K562 (cell line): ENCODE measurements at regions not wholly inside any gene's neighbourhood (a gene's known extent, or its start where the extent isn't known, plus 50 kb on each side); places are given as distances from the start of the nearest gene placed in this dataset.

Experiments used
- ATAC-seq: fragments of 200-7000 bp; cut with Tn5 transposase; 3 replicates; pipeline ENCODE4 v1.9.1; 2020; ENCODE audit warnings: moderate library complexity
- BruUV-seq: library from RNA; stranded (reverse); fragments of 400-500 nt; replicated peaks from 2 replicates; lab custom pipeline; 2021; lab: Mats Ljungman, UMichigan
- CTCF ChIA-PET: fragments of 300-600 bp; formaldehyde crosslinking; extraction: SDS; loops from one replicate; lab custom pipeline; 2021; ENCODE audit warnings: low intra/inter-chr PET ratio; lab: Yijun Ruan, JAX
- POLR2A ChIA-PET: fragments of 300-600, 350-650 bp; sonication (Branson Sonifier 250); formaldehyde crosslinking; extraction: SDS; loops from one replicate; lab custom pipeline; 2021; ENCODE audit warnings: antibody characterized with exemption, inconsistent platforms; lab: Yijun Ruan, JAX
- DNase-seq, 4 experiments: peaks; one replicate each; pipeline versions ENCODE4 v3.0.0 to v3.0.0-alpha.2; 2011 to 2018; ENCODE audit warnings: low spot score in 3 of 4, mixed read lengths in 3 of 4; ENCODE audit errors: extremely low read depth in 1 of 4
- FAIRE-seq: peaks from 2 replicates; lab custom pipeline; 2011; peaks lifted over from hg19 to GRCh38; lab: Jason Lieb, UNC
- H2AFZ ChIP-seq: 2 replicates; pipeline ENCODE4 v1.6.0; 2011; ENCODE audit warnings: low read depth, low read length, control low read depth, inconsistent platforms
- H3K27ac ChIP-seq: fragments of 200-600 bp; 3 replicates; pipeline ENCODE4 v1.8.0; 2011; ENCODE audit warnings: low read depth, mild to moderate bottlenecking, control low read depth, inconsistent platforms, low read length, moderate library complexity, mixed read lengths; ENCODE audit errors: extremely low read depth
- H3K27me3 ChIP-seq, 2 experiments: fragments of 300-600 bp in 1 of 2; 2 replicates in 1 of 2; 3 replicates in 1 of 2; pipeline versions ENCODE4 v1.6.0 to v1.8.0; 2011; ENCODE audit warnings: inconsistent platforms in 2 of 2, low read length in 2 of 2, mild to moderate bottlenecking in 1 of 2, mixed read lengths in 1 of 2, moderate library complexity in 1 of 2; ENCODE audit not compliant: control insufficient read depth in 2 of 2, insufficient read depth in 2 of 2
- H3K36me3 ChIP-seq: fragments of 300-600 bp; 3 replicates; pipeline ENCODE4 v1.8.0; 2011; ENCODE audit warnings: mild to moderate bottlenecking, low read length, inconsistent platforms; ENCODE audit not compliant: control insufficient read depth, insufficient read depth
- H3K4me1 ChIP-seq, 2 experiments: fragments of 200-600 bp in 1 of 2; replicated peaks in 1 of 2; 2 replicates in 1 of 2; 3 replicates in 1 of 2; pipeline versions ENCODE4 v1.5.1 to v1.8.0; 2011; ENCODE audit warnings: inconsistent platforms in 2 of 2, low read length in 2 of 2, mild to moderate bottlenecking in 1 of 2, mixed read lengths in 1 of 2, moderate library complexity in 1 of 2; ENCODE audit not compliant: control insufficient read depth in 2 of 2, insufficient read depth in 2 of 2
- H3K4me2 ChIP-seq: 2 replicates; pipeline ENCODE4 v1.6.1; 2011; ENCODE audit warnings: low read length, control low read depth, inconsistent platforms, mixed read lengths; ENCODE audit not compliant: insufficient read depth
- H3K4me3 ChIP-seq: fragments of 200-600 bp; sonication (generic), shearing (Covaris generic); 2 replicates; pipeline ENCODE4 v1.5.1; 2016; ENCODE audit warnings: control low read depth, inconsistent platforms
- H3K79me2 ChIP-seq: fragments of 200-600 bp; 3 replicates; pipeline ENCODE4 v1.8.0; 2011; ENCODE audit warnings: low read length, inconsistent platforms; ENCODE audit not compliant: control insufficient read depth, insufficient read depth
- H3K9ac ChIP-seq, 2 experiments: 2 replicates each; pipeline versions ENCODE4 v1.6.0 to v1.6.1; 2011; ENCODE audit warnings: low read depth in 2 of 2, low read length in 2 of 2, control low read depth in 1 of 2, inconsistent platforms in 1 of 2, mild to moderate bottlenecking in 1 of 2, mixed read lengths in 1 of 2; ENCODE audit not compliant: insufficient read depth in 1 of 2
- H3K9me1 ChIP-seq: one replicate; pipeline ENCODE4 v1.6.0; 2011; ENCODE audit warnings: inconsistent platforms, mild to moderate bottlenecking, low read length, moderate library complexity; ENCODE audit not compliant: control insufficient read depth, insufficient read depth
- H3K9me3 ChIP-seq: replicated peaks from 2 replicates; pipeline ENCODE4 v1.5.1; 2011; ENCODE audit warnings: low read depth, low read length, inconsistent platforms; ENCODE audit not compliant: control insufficient read depth, insufficient read depth
- H4K20me1 ChIP-seq: replicated peaks from 2 replicates; pipeline ENCODE4 v1.6.1; 2011; ENCODE audit warnings: low read length, inconsistent platforms, mixed read lengths; ENCODE audit not compliant: control insufficient read depth, insufficient read depth
- ETV1 ChIP-seq: fragments of 450-650 bp; conservative IDR thresholded peaks from 2 replicates; pipeline ENCODE4 v1.6.1; 2016; ENCODE audit warnings: missing genetic modification characterization, control low read depth, low read depth, missing compliant biosample characterization
- HDAC8 ChIP-seq: fragments of 450-650 bp; IDR thresholded peaks from 2 replicates; pipeline ENCODE4 v1.6.1; 2016; ENCODE audit warnings: mild to moderate bottlenecking, missing genetic modification characterization, moderate library complexity, missing compliant biosample characterization
- HLTF ChIP-seq: fragments of 450-650 bp; IDR thresholded peaks from 2 replicates; pipeline ENCODE4 v1.6.1; 2016
- JUND ChIP-seq, 2 experiments: IDR thresholded peaks; 2 replicates in 1 of 2; 3 replicates in 1 of 2; pipeline ENCODE4 v1.6.1; 2011; ENCODE audit warnings: borderline replicate concordance in 2 of 2, low read depth in 2 of 2, low read length in 2 of 2, improper control_type of control experiment in 1 of 2, missing biosample characterization in 1 of 2, missing genetic modification characterization in 1 of 2, missing genetic modification reagents in 1 of 2
- NFATC3 ChIP-seq: fragments of 450-650 bp; IDR thresholded peaks from 2 replicates; pipeline ENCODE4 v1.6.1; 2017; ENCODE audit warnings: mild to moderate bottlenecking
- RHOXF2B ChIP-seq: fragments of 250-450 bp; sonication (Bioruptor Pico); conservative IDR thresholded peaks from 2 replicates; pipeline ENCODE4 v1.5.1; 2021
- SNRNP70 ChIP-seq: fragments of 200-400 bp; formaldehyde crosslinking; optimal IDR thresholded peaks from 2 replicates; pipeline ENCODE3; 2017; ENCODE audit warnings: low read depth, low read length
- SRSF3 ChIP-seq: fragments of 200-400 bp; formaldehyde crosslinking; IDR thresholded peaks from 2 replicates; pipeline ENCODE4 v1.6.1; 2016; ENCODE audit warnings: mild to moderate bottlenecking, low read length, moderate library complexity; ENCODE audit not compliant: insufficient read depth
- TEAD1 ChIP-seq, 2 experiments: fragments of 450-650 bp in 1 of 2; sonication (generic) in 1 of 2; formaldehyde crosslinking; IDR thresholded peaks; 2 replicates each; pipeline versions ENCODE4 v1.4.0 to v1.8.0; 2020 to 2022; ENCODE audit warnings: mild to moderate bottlenecking in 2 of 2, missing genetic modification reagents in 1 of 2
- ZNF174 ChIP-seq: fragments of 250-450 bp; sonication (Bioruptor Pico); IDR thresholded peaks from 2 replicates; pipeline ENCODE4 v1.4.0; 2020; ENCODE audit warnings: mild to moderate bottlenecking
- ZNF764 ChIP-seq: fragments of 250-450 bp; sonication (Bioruptor Pico); IDR thresholded peaks from 2 replicates; pipeline ENCODE4 v1.4.0; 2020; ENCODE audit warnings: low read depth, mild to moderate bottlenecking, moderate library complexity
- ZNF780A ChIP-seq: fragments of 250-450 bp; sonication (Bioruptor Pico); IDR thresholded peaks from 2 replicates; pipeline ENCODE4 v1.5.0; 2021; ENCODE audit warnings: mild to moderate bottlenecking
- WGBS: fragments of 100-300 bp; shearing (Covaris generic); methylation state at CpG from one replicate; pipeline ENCODE4 v1.1.6; 2016; ENCODE audit warnings: low coverage, mixed read lengths; ENCODE audit not compliant: insufficient coverage; ENCODE audit errors: missing lambda C conversion rate; 5-methylcytosine and 5-hydroxymethylcytosine counted together
- in situ Hi-C: fragments of 300-500 bp; cut with MboI; formaldehyde crosslinking; loops from 4 replicates; pipeline ENCODE4 v1.15.0; 2018; ENCODE audit warnings: inconsistent platforms, mixed read lengths
- intact Hi-C: fragments of 100-400 bp; cut with micrococcal nuclease; formaldehyde crosslinking; loops from 2 replicates; pipeline ENCODE4 v1.14.2; 2022
- TF ChIP-seq, protein P1 (sequence below): fragments of 450-650 bp; IDR thresholded peaks from 2 replicates; pipeline ENCODE4 v1.6.1; 2016
- TF ChIP-seq, protein P2 (sequence below), 2 experiments: fragments of 450-650 bp; IDR thresholded peaks; 2 replicates each; pipeline ENCODE4 v1.6.1; 2016; ENCODE audit warnings: mild to moderate bottlenecking in 2 of 2, borderline replicate concordance in 1 of 2, low read depth in 1 of 2, moderate library complexity in 1 of 2

GRCh38 chr6:92723390-92723931 lies 695.9 kb downstream of the EPHA7 start:
- H3K36me3 ChIP-seq: no peaks in the 10 kb centered on the region
- H3K27me3 ChIP-seq: no peaks in the 10 kb centered on the region
- FAIRE-seq (no peak), DNase-seq (no peak), ATAC-seq (no peak)
- CTCF ChIA-PET: no interaction called here
- H3K9ac ChIP-seq: no peak overlapping the region
- no peaks in the 10 kb centered on the region; the same call in 1 of the 2 replicates for H3K9me3 ChIP-seq
- POLR2A ChIA-PET: no interaction called here
- no peak overlapping the region for H3K4me3 ChIP-seq
- no TSS peak for BruUV-seq
- 17% methylated on average over 39 of the region's 45 CpGs for WGBS
- no peaks in the 10 kb centered on the region for H3K79me2 ChIP-seq
- H4K20me1 ChIP-seq: no peaks in the 10 kb centered on the region
- intact Hi-C loops (no loop called here), in situ Hi-C loops (no loop called here)
- no peak overlapping the region for H3K27ac ChIP-seq
- H3K4me2 ChIP-seq: no peak overlapping the region
- H3K9me1 ChIP-seq: no peaks in the 10 kb centered on the region
- no peak overlapping the region for H2AFZ ChIP-seq
- H3K4me1 ChIP-seq: no peaks in the 10 kb centered on the region
- no peak for TF ChIP-seq SNRNP70
- no peak for TF ChIP-seq ZNF174 (CRISPR knock-in tag)
- TF ChIP-seq SRSF3: no peak
- TF ChIP-seq HLTF: no peak
- TF ChIP-seq RHOXF2B (CRISPR knock-in tag): no peak
- TF ChIP-seq NFATC3: no peak
- TF ChIP-seq, protein P1, sequence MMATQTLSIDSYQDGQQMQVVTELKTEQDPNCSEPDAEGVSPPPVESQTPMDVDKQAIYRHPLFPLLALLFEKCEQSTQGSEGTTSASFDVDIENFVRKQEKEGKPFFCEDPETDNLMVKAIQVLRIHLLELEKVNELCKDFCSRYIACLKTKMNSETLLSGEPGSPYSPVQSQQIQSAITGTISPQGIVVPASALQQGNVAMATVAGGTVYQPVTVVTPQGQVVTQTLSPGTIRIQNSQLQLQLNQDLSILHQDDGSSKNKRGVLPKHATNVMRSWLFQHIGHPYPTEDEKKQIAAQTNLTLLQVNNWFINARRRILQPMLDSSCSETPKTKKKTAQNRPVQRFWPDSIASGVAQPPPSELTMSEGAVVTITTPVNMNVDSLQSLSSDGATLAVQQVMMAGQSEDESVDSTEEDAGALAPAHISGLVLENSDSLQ: no peak
- TF ChIP-seq ZNF764 (CRISPR knock-in tag): no peak
- no peak for TF ChIP-seq ETV1 (tag)
- no peak for TF ChIP-seq JUND (IDR thresholded peaks at IDR 0.05; ENCODE audit: borderline replicate concordance, low read depth, low read length)
- TF ChIP-seq JUND (tag; IDR thresholded peaks at IDR 0.05; ENCODE audit: borderline replicate concordance, low read depth, low read length): no peak
- no peak for TF ChIP-seq ZNF780A
- TF ChIP-seq HDAC8: no peak
- TF ChIP-seq TEAD1 (CRISPR knock-in tag; IDR thresholded peaks at IDR 0.05): no peak
- TF ChIP-seq, protein P2, sequence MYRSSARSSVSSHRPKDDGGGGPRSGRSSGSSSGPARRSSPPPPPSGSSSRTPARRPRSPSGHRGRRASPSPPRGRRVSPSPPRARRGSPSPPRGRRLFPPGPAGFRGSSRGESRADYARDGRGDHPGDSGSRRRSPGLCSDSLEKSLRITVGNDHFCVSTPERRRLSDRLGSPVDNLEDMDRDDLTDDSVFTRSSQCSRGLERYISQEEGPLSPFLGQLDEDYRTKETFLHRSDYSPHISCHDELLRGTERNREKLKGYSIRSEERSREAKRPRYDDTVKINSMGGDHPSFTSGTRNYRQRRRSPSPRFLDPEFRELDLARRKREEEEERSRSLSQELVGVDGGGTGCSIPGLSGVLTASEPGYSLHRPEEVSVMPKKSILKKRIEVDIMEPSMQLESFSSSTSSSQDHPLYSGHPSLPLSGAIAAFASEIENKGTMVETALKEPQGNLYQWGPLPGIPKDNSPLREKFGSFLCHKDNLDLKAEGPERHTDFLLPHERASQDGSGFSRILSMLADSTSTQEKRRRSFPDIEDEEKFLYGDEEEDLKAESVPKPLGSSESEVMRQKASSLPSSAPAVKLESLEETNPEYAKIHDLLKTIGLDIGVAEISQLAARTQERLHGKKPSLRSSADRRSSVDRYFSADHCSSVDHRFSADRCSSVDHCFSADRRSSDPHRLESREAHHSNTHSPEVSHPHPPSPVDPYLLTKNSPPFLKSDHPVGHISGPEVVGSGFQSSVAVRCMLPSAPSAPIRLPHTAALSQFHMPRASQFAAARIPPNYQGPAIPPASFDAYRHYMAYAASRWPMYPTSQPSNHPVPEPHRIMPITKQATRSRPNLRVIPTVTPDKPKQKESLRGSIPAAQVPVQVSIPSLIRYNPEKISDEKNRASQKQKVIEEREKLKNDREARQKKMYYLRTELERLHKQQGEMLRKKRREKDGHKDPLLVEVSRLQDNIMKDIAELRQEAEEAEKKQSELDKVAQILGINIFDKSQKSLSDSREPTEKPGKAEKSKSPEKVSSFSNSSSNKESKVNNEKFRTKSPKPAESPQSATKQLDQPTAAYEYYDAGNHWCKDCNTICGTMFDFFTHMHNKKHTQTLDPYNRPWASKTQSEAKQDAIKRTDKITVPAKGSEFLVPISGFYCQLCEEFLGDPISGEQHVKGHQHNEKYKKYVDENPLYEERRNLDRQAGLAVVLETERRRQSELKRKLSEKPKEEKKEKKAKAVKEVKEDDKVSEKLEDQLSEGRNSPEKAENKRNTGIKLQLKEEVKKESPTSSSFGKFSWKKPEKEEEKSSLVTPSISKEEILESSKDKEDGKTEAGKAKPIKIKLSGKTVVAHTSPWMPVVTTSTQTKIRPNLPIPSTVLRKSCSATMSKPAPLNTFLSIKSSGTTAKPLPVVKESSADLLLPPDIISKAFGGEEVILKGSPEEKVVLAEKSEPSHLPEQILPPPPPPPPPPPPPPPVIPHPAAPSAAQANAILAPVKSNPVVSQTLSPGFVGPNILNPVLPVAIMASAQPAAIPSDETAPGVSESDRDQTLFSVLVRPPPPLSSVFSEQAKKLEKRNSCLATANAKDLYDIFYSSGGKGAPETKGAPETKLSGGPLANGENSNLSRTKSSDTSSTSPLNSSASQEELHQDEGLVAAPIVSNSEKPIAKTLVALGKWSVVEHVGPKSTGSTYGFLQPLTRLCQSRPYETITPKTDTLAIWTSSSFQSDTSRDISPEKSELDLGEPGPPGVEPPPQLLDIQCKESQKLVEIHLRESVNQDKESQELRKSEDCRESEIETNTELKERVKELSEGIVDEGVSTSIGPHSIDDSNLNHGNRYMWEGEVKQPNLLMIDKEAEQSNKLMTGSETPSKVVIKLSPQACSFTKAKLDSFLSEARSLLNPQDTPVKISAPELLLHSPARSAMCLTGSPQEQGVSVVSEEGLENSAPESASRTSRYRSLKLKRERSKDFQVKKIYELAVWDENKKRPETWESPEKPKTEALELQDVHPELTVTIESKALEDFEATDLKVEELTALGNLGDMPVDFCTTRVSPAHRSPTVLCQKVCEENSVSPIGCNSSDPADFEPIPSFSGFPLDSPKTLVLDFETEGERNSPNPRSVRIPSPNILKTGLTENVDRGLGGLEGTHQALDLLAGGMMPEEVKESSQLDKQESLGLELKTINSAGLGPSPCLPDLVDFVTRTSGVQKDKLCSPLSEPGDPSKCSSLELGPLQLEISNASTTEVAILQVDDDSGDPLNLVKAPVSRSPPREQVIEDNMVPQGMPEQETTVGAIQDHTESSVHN (IDR thresholded peaks at IDR 0.05; ENCODE audit: borderline replicate concordance in 1 of 2, low read depth in 1 of 2): no peak
